AG04450 (cell line): ENCODE measurements at regions not wholly inside any gene's neighbourhood (a gene's known extent, or its start where the extent isn't known, plus 50 kb on each side); places are given as distances from the start of the nearest gene placed in this dataset.

Experiments used
- CTCF ChIA-PET: fragments of 300-600, 350-600 bp; formaldehyde crosslinking; extraction: SDS; loops from one replicate; lab custom pipeline; 2022; ENCODE audit warnings: antibody characterized with exemption, inconsistent platforms; lab: Charles Lee
- POLR2A ChIA-PET: fragments of 350-600 bp; formaldehyde crosslinking; extraction: SDS; loops from one replicate; lab custom pipeline; 2021; ENCODE audit warnings: antibody characterized with exemption, inconsistent platforms; lab: Yijun Ruan, JAX
- DNase-seq: peaks from one replicate; pipeline ENCODE4 v3.0.0-alpha.2; 2011; ENCODE audit warnings: low read depth, low spot score
- H3K27ac ChIP-seq: one replicate; pipeline ENCODE4 v1.5.1; 2012; ENCODE audit warnings: low read depth, low read length, control low read depth
- H3K27me3 ChIP-seq: one replicate; pipeline ENCODE4 v1.6.0; 2012; ENCODE audit warnings: low read length; ENCODE audit not compliant: control insufficient read depth, insufficient read depth
- H3K4me3 ChIP-seq: 2 replicates; pipeline ENCODE4 v1.5.1; 2011; ENCODE audit warnings: mild to moderate bottlenecking, low read depth, low read length, control low read depth
- H3K9me3 ChIP-seq: 2 replicates; pipeline ENCODE4 v1.5.1; 2012; ENCODE audit warnings: low read length; ENCODE audit not compliant: control insufficient read depth, insufficient read depth
- CTCF ChIP-seq: IDR thresholded peaks from 2 replicates; pipeline ENCODE4 v1.5.1; 2011; ENCODE audit warnings: low read depth, low read length, control low read depth, inconsistent platforms

GRCh38 chr18:53991202-53991601 lies 233.3 kb downstream of the MBD2 start:
- no peak for TF ChIP-seq CTCF
- ChIA-PET CTCF (no interaction called here), POLR2A (no interaction called here)
- H3K27me3 ChIP-seq = no peaks in the 10 kb centered on the region
- no peak overlapping the region for H3K27ac ChIP-seq
- no peak for DNase-seq
- no peaks in the 10 kb centered on the region for H3K9me3 ChIP-seq
- H3K4me3 ChIP-seq = no peak overlapping the region

- no peak for TF ChIP-seq CTCF
- POLR2A ChIA-PET = no interaction called here
- no peak for DNase-seq
- no peaks in the 10 kb centered on the region for H3K27me3 ChIP-seq
- no peaks in the 10 kb centered on the region for H3K9me3 ChIP-seq
- no peak overlapping the region for H3K4me3 ChIP-seq
- CTCF ChIA-PET = no interaction called here
- no peak overlapping the region for H3K27ac ChIP-seq
Measured at GRCh38 chr18:53990485-53990884, 234.0 kb downstream of the MBD2 start.

GRCh38 chr18:53984021-53984420 lies 240.4 kb downstream of the MBD2 start:
- H3K27me3 ChIP-seq = no peaks in the 10 kb centered on the region
- no peak overlapping the region for H3K27ac ChIP-seq
- TF ChIP-seq CTCF = no peak
- no peak overlapping the region for H3K4me3 ChIP-seq
- H3K9me3 ChIP-seq = no peaks in the 10 kb centered on the region; the same call in none of the 2 replicates
- ChIA-PET CTCF (no interaction called here), POLR2A (no interaction called here)
- DNase-seq = no peak

- no peak for TF ChIP-seq CTCF
- Histone ChIP-seq H3K27me3 (no peaks in the 10 kb centered on the region), H3K9me3 (no peaks in the 10 kb centered on the region), H3K4me3 (no peak overlapping the region), H3K27ac (no peak overlapping the region)
- no peak for DNase-seq
- ChIA-PET CTCF (no interaction called here), POLR2A (no interaction called here)
Measured at GRCh38 chr18:53971331-53971730, 253.1 kb downstream of the MBD2 start.

GRCh38 chr18:53952700-53953099 lies 271.8 kb downstream of the MBD2 start:
- no peaks in the 10 kb centered on the region for H3K27me3 ChIP-seq
- TF ChIP-seq CTCF = no peak
- no peak for DNase-seq
- CTCF ChIA-PET = no interaction called here
- no peak overlapping the region for H3K27ac ChIP-seq
- H3K4me3 ChIP-seq = no peak overlapping the region
- POLR2A ChIA-PET = no interaction called here
- H3K9me3 ChIP-seq = no peaks in the 10 kb centered on the region; the same call in 1 of the 2 replicates
